Subcutaneous abdominal adipose tissue (tissue), 5 donors: ENCODE measurements at regions not wholly inside any gene's neighbourhood (a gene's known extent, or its start where the extent isn't known, plus 50 kb on each side); places are given as distances from the start of the nearest gene placed in this dataset.
"Not testable (repeated sequence)": the region's sequence is repeated elsewhere in the genome, so short reads cannot be mapped to it uniquely, and the experiment has no call there.

ENCODE experiments used
- H3K27ac ChIP-seq: one replicate; pipeline ENCODE4 v1.7.0; 2013; ENCODE audit warnings: low read depth, mild to moderate bottlenecking, inconsistent platforms, low read length, moderate library complexity
- H3K27me3 ChIP-seq, 5 donors: one replicate each; pipeline ENCODE4 v1.7.0; 2013; ENCODE audit warnings: low read length in 5 of 5, inconsistent platforms in 1 of 5; ENCODE audit not compliant: control insufficient read depth in 5 of 5, insufficient read depth in 4 of 5
- H3K36me3 ChIP-seq, 5 donors: one replicate each; pipeline ENCODE4 v1.7.0; 2013; ENCODE audit warnings: low read length in 5 of 5; ENCODE audit not compliant: control insufficient read depth in 5 of 5, insufficient read depth in 5 of 5
- H3K4me1 ChIP-seq, 5 donors: one replicate each; pipeline ENCODE4 v1.7.0; 2013; ENCODE audit warnings: low read length in 5 of 5, mild to moderate bottlenecking in 3 of 5, moderate library complexity in 1 of 5; ENCODE audit not compliant: control insufficient read depth in 5 of 5, insufficient read depth in 5 of 5
- H3K4me3 ChIP-seq, 5 donors: one replicate each; pipeline ENCODE4 v1.7.0; 2013; ENCODE audit warnings: low read length in 5 of 5, low read depth in 1 of 5
- H3K9ac ChIP-seq, 5 donors: one replicate each; pipeline ENCODE4 v1.7.0; 2013; ENCODE audit warnings: low read length in 5 of 5, mild to moderate bottlenecking in 4 of 5, moderate library complexity in 3 of 5
- H3K9me3 ChIP-seq, 5 donors: one replicate each; pipeline ENCODE4 v1.7.0; 2013; ENCODE audit warnings: low read length in 5 of 5; ENCODE audit not compliant: control insufficient read depth in 5 of 5
- donor health status: healthy.
- donor health status: healthy.
- donor health status: healthy.
- donor health status: healthy.
- donor health status: healthy.

DNA sequence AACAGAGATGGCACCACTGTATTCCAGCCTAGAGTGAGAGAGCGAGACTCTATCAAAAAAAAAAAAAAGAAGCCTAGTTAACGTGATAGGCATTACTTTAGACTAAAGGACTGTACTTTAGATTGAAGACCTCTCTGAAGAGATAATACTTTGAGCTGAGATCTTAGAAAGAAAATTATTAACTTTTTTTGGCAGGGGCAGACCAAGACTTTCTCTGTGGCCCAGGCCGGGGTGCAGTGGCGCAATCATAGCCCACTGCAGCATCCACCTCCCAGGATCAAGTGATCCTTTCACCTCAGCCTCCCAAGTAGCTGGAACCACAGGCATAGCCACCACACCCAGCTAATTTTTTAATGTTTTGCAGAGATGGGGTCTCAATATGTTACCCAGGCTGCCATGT is 75.7 kb upstream of the TNRC6A start:
- no peaks in the 10 kb centered on the region for H3K9me3 ChIP-seq
- no peaks in the 10 kb centered on the region for H3K36me3 ChIP-seq
- no peak overlapping the region for H3K9ac ChIP-seq
- no peak overlapping the region for H3K4me3 ChIP-seq
- H3K4me1 ChIP-seq: no peaks in the 10 kb centered on the region
- H3K27ac ChIP-seq: no peak overlapping the region
- no peaks in the 10 kb centered on the region for H3K27me3 ChIP-seq

DNA sequence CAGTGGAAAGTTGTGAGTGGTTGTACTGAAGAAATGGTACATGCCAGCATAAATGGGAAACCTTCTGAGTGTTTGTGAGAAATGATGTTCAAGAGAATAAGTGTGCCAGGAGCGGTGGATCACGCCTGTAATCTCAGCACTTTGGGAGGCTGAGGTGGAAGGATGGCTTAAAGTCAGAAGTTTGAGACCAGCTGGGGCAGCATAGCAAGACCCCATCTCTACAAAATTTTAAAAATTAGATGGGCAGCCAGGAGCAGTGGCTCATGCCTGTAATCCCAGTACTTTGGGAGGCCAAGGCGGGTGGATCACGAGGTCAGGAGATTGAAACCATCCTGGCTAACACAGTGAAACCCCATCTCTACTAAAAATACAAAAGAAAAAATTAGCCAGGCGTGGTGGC is 63.5 kb upstream of the TNRC6A start:
- H3K27me3 ChIP-seq, H3K9me3 ChIP-seq, H3K27ac ChIP-seq, H3K4me3 ChIP-seq, H3K9ac ChIP-seq, H3K36me3 ChIP-seq: not testable (repeated sequence)
- peaks cover 11 to 18% (median 13%) of the 10 kb centered on the region in 5 donors for H3K4me1 ChIP-seq

DNA sequence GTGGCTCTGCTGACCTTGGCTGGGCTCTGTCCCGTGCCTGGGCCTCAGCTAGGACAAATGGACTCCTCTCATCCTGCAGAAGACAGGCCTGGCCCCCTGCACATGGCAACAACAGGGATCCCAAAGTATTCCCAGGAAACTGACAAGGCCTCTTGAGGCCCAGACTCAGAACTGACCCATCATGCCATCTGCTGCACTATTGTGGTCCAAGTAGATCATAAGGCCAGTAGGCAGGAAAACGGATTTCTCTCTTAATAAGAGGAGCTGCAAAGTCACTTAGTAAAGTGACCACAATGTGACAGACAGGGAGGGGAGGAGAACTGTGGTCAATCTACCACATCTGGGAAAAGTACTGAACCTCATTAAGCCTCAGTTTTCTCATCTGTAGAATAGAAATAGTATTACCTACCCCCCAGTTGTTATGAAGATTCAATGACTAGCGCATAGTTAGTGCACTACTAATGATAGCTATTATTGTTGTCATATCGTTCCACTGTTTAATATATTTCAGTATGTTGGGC is 62.1 kb upstream of the TNRC6A start:
- Histone ChIP-seq H3K4me1 (peaks cover 11 to 18% (median 13%) of the 10 kb centered on the region in 5 donors), H3K36me3 (no peaks in the 10 kb centered on the region), H3K4me3 (no peak overlapping the region), H3K9ac (no peak overlapping the region), H3K27ac (no peak overlapping the region), H3K9me3 (no peaks in the 10 kb centered on the region), H3K27me3 (peaks cover 0 to 9% (median 3%) of the 10 kb centered on the region in 5 donors)

DNA sequence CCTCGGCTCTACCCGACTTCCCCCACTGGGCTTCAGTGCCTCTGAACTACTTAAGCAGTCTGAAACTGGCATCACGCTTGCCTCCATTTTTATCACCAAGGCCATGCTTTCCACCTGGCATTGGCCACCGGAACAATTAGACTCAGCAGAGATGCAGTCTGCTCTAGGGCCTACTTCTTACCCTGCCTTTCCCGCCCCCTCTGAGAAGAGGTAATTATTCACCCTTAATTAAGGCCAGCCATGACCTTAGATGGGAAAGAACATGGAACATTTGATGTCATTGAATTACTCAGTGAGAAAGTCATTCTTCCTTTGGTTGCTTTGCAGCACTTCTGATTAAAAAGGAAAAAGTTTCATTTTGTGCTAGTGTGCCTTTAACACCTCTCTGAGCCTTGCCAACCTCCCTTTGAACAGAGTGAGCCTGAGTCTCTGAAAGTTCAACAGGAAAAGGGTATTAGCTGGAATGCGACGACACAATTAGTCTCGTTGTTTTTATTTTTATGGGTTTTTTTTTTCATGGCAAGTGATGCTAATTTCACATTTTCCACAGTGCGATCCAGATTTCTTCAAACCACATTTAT is 60.9 kb upstream of the TNRC6A start:
- peaks cover 11 to 18% (median 13%) of the 10 kb centered on the region in 5 donors for H3K4me1 ChIP-seq
- H3K9ac ChIP-seq: no peak overlapping the region
- H3K4me3 ChIP-seq: peak overlapping the region in 1 of 5 donors; percentile 24
- H3K9me3 ChIP-seq: no peaks in the 10 kb centered on the region
- H3K36me3 ChIP-seq: no peaks in the 10 kb centered on the region
- peaks cover 0 to 9% (median 3%) of the 10 kb centered on the region in 5 donors for H3K27me3 ChIP-seq
- H3K27ac ChIP-seq: peak overlapping the region; percentile 62

DNA sequence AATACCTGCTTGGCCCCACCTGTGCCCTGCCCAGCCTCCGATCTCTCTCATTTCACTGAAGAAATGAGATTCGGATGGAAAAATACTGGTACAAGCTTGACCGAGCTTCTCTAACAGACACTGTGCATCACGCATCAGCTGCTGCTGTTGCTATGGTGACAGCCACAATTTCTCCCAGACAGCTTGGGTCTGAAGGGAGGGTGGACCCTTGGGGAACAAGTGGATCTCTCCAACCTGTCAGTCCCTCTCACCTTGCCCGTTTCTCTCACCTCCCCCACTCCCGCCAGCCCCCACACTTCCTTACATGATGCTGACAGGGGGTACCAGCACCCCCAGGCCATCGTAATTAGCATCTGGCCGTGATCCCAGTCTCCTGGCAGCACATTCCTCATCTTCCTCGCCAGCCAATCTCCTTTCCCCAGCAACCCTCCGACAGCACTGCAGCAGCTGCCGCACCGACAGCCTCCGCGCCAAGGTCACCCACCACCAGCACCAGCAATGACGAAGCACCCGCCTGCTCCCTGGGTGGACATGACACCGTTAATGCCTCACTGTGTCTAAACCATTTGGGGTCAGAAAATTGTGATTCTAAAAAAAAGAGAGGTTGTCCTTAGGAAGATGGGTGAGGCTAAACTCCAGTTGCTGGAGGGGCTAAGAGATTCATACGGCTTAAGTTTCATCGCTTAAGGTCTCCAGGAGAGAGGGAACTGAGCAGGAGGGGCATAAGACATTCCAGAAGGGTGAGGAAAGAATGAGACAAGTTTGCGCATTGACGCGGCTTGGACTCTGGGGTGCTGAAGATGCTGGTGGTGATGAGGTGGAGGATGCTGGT is 58.6 kb upstream of the TNRC6A start:
- Histone ChIP-seq H3K9me3 (no peaks in the 10 kb centered on the region), H3K9ac (no peak overlapping the region), H3K36me3 (no peaks in the 10 kb centered on the region), H3K4me1 (peaks cover 7 to 18% (median 11%) of the 10 kb centered on the region in 5 donors), H3K27me3 (peaks cover 0 to 9% (median 3%) of the 10 kb centered on the region in 5 donors), H3K27ac (peak overlapping the region; percentile 37), H3K4me3 (no peak overlapping the region)

DNA sequence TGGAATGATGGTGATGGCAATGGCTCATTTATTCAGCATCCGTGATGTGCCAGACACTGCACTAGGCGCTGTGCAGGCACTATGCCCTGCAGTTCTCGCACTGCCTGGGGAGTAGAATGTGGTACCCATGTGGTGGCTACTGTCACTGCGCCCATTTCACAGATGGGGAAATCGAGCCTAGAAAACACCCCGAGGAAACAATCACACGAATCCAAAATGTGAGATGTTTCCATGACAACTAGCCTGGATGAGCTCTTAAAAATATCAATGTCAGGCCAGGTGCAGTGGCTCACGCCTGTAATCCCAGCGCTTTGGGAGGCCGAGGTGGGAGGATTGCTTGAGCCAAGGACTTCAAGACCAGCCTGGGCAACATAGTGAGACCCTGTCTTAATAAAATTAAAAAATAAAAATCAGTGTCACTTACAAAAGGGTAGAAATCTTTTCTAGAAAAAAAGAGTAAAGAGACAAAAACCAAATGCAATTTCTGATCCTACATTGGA is 57.9 kb upstream of the TNRC6A start:
- no peak overlapping the region for H3K27ac ChIP-seq
- H3K4me3 ChIP-seq: no peak overlapping the region
- H3K9me3 ChIP-seq: no peaks in the 10 kb centered on the region
- no peak overlapping the region for H3K9ac ChIP-seq
- peaks cover 7 to 18% (median 11%) of the 10 kb centered on the region in 5 donors for H3K4me1 ChIP-seq
- no peaks in the 10 kb centered on the region for H3K36me3 ChIP-seq
- peaks cover 0 to 9% (median 3%) of the 10 kb centered on the region in 5 donors for H3K27me3 ChIP-seq

DNA sequence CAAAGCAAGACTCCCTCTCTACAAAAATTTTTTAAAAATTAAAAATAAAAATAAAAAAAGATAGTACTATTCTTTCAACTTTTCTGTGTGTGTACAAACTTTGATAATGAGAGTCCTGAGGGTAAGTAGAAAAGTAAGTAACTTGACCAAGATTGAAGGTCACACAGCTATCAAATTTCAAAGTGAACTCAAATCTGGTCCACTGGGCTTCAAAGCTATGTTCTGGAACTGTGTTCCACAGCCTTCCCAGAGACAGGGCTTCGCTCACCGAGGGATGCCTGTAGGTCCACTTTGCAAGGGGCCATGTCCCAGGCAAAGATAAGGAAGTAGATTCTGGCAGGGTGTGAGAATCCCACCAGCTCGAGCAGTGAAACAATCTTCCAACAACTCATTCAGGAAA is 56.3 kb upstream of the TNRC6A start:
- Histone ChIP-seq H3K9me3 (no peaks in the 10 kb centered on the region), H3K4me1 (peaks cover 3 to 18% (median 11%) of the 10 kb centered on the region in 5 donors), H3K27me3 (peaks cover 0 to 9% (median 3%) of the 10 kb centered on the region in 5 donors), H3K36me3 (no peaks in the 10 kb centered on the region), H3K27ac (no peak overlapping the region), H3K4me3 (no peak overlapping the region), H3K9ac (no peak overlapping the region)

DNA sequence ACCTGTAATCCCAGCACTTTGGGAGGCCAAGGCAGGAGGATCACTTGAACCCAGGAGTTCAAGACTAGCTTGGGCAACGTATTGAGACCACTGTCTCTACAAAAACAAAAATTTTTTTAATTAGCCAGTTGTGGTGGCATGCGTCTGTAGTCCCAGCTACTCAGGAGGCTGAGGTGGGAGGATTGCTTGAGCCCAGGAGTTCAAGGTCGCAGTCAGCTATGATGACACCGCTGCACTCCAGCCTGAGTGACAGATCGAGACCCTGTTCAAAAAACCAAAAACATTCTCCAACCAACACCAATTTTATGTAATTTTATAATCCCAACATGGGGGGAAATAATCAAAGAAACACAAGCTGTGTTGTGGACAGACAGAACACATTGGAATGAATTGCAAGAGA is 54.6 kb upstream of the TNRC6A start:
- no peaks in the 10 kb centered on the region for H3K9me3 ChIP-seq
- H3K27ac ChIP-seq: no peak overlapping the region
- no peak overlapping the region for H3K9ac ChIP-seq
- peaks cover 0 to 7% (median 4%) of the 10 kb centered on the region in 5 donors for H3K4me1 ChIP-seq
- H3K27me3 ChIP-seq: peaks cover 0 to 9% (median 0%) of the 10 kb centered on the region in 5 donors
- no peaks in the 10 kb centered on the region for H3K36me3 ChIP-seq
- no peak overlapping the region for H3K4me3 ChIP-seq

DNA sequence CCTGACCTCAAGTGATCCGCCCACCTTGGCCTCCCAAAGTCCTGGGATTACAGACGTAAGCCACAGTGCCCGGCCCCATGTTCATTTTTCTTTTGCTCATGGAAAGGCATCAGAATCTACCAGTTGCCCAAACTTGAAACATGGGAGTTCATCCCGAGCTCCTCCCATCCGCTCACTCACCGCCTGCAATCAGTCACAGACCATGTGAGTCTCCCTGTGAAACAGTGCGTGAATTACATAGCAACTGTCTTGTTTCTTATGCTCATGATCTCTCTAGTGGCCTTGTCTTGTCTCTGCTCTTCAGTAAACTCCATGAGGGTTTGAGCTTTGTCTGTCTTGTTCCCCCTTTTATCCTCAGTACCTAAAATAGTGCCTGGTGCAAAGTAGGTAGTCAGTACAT is 52.1 kb upstream of the TNRC6A start:
- Histone ChIP-seq H3K9me3 (no peaks in the 10 kb centered on the region), H3K27ac (no peak overlapping the region), H3K4me1 (no peaks in the 10 kb centered on the region)

More for the DNA sequence above, 52.1 kb upstream of the TNRC6A start:
- H3K4me3 ChIP-seq: no peak overlapping the region
- no peaks in the 10 kb centered on the region for H3K27me3 ChIP-seq
- no peaks in the 10 kb centered on the region for H3K36me3 ChIP-seq
- H3K9ac ChIP-seq: no peak overlapping the region
